Pancreas (tissue), 10 donors: ENCODE measurements at regions not wholly inside any gene's neighbourhood (a gene's known extent, or its start where the extent isn't known, plus 50 kb on each side); places are given as distances from the start of the nearest gene placed in this dataset.
"Not testable (repeated sequence)": the region's sequence is repeated elsewhere in the genome, so short reads cannot be mapped to it uniquely, and the experiment has no call there.

Experiments used
- ATAC-seq, 4 donors: fragments of 200-7000 bp; cut with Tn5 transposase; one replicate each; pipeline versions ENCODE4 v1.8.0 to v1.9.1; 2020; ENCODE audit warnings: mild to moderate bottlenecking in 4 of 4, moderate library complexity in 4 of 4
- DNase-seq, 6 donors: peaks; one replicate each; pipeline ENCODE4 v3.0.0-alpha.2; 2020
- FAIRE-seq: peaks from 2 replicates; lab custom pipeline; 2012; peaks lifted over from hg19 to GRCh38; lab: Jason Lieb, UNC
- H3K27ac ChIP-seq, 4 donors: fragments of 200-600 bp; sonication (generic); 1 replicate in 3 of 4; 2 replicates in 1 of 4; pipeline versions ENCODE4 v1.5.0 to v1.8.0; 2020
- H3K27me3 ChIP-seq, 4 donors: fragments of 200-600 bp; one replicate each; pipeline ENCODE4 v1.8.0; 2021
- H3K36me3 ChIP-seq, 3 donors: fragments of 200-600 bp; sonication (generic) in 1 of 3; one replicate each; pipeline versions ENCODE4 v1.5.0 to v1.8.0; 2020 to 2021
- H3K4me1 ChIP-seq, 3 donors: fragments of 200-600 bp; one replicate each; pipeline ENCODE4 v1.8.0; 2021
- H3K4me3 ChIP-seq, 4 donors: fragments of 200-600 bp; sonication (generic) in 2 of 4; one replicate each; pipeline versions ENCODE4 v1.5.0 to v1.8.0; 2020 to 2021
- H3K9me3 ChIP-seq, 4 donors: fragments of 200-600 bp; one replicate each; pipeline ENCODE4 v1.8.0; 2021
- WGBS, 2 donors: extraction: QIAGEN DNeasy Blood & Tissue Kit; methylation state at CpG; one replicate each; pipeline ENCODE4 v1.1.7; 2013; 5-methylcytosine and 5-hydroxymethylcytosine counted together
- intact Hi-C, 3 donors: fragments of 100-400 bp; cut with DNase I; formaldehyde crosslinking; loops; one replicate each; pipeline versions ENCODE4 v1.11.1 to v1.14.2; 2022
- TF ChIP-seq, protein P1 (sequence below), 4 donors: fragments of 200-600 bp; sonication (generic) in 3 of 4; IDR thresholded peaks; one replicate each; pipeline versions ENCODE4 v1.5.0 to v1.8.0; 2021; ENCODE audit warnings: antibody characterized with exemption in 4 of 4
- donor health status: healthy with polysubstance abuse.
- donor health status: DM: no; HTN: no; CAD: no; lungs with moderate emphysema.
- donor health status: DM: no; HTN: no; CAD: no.
- donor health status: control.
- donor health status: control.
- donor health status: Bipolar disorder and iron deficiency.
- donor health status: DM: yes; HTN: yes; CAD: no.
- donor health status: DM: no; HTN: no; CAD: no.
- donor health status: DM: no; HTN: no; CAD: no.
- donor health status: DM: yes; HTN: yes; CAD: no.

DNA sequence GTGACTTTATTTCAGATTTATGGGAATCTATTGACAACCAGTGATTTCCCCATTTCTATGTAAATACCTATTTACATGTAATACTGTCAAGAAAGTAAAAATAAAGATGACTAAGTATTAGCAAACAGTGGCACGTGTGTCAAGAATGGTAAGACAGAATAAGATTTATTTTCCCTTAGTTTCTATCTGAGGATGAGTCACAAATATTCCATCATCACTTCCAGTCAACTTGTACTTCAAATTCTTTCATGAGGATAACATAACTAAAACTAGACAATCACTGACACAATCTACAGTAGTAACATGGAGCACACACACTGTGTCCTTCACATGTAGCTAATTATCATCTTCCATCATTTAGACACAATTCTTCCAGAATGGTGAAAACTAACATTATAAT is 625.3 kb upstream of the PCDH7 start:
- intact Hi-C loops, result no loop called here
- Histone ChIP-seq H3K4me1 (no peaks in the 10 kb centered on the region), H3K36me3 (no peaks in the 10 kb centered on the region), H3K27me3 (no peaks in the 10 kb centered on the region), H3K9me3 (no peaks in the 10 kb centered on the region), H3K27ac (no peak overlapping the region), H3K4me3 (no peak overlapping the region)
- WGBS, 2 donors, result 41 to 50% methylated on average over 1 of the region's 1 CpG
- no peak for ATAC-seq
- FAIRE-seq, result no peak
- TF ChIP-seq, protein P1, sequence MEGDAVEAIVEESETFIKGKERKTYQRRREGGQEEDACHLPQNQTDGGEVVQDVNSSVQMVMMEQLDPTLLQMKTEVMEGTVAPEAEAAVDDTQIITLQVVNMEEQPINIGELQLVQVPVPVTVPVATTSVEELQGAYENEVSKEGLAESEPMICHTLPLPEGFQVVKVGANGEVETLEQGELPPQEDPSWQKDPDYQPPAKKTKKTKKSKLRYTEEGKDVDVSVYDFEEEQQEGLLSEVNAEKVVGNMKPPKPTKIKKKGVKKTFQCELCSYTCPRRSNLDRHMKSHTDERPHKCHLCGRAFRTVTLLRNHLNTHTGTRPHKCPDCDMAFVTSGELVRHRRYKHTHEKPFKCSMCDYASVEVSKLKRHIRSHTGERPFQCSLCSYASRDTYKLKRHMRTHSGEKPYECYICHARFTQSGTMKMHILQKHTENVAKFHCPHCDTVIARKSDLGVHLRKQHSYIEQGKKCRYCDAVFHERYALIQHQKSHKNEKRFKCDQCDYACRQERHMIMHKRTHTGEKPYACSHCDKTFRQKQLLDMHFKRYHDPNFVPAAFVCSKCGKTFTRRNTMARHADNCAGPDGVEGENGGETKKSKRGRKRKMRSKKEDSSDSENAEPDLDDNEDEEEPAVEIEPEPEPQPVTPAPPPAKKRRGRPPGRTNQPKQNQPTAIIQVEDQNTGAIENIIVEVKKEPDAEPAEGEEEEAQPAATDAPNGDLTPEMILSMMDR (IDR thresholded peaks at IDR 0.05), result no peak
- no peak for DNase-seq

- FAIRE-seq (no peak), DNase-seq (no peak), ATAC-seq (no peak)
- Histone ChIP-seq H3K27ac (no peak overlapping the region), H3K4me1 (no peaks in the 10 kb centered on the region), H3K27me3 (no peaks in the 10 kb centered on the region), H3K4me3 (no peak overlapping the region), H3K36me3 (no peaks in the 10 kb centered on the region), H3K9me3 (no peaks in the 10 kb centered on the region)
- TF ChIP-seq, protein P1 (IDR thresholded peaks at IDR 0.05), result no peak
- intact Hi-C loops, result no loop called here
Measured at GRCh38 chr4:30103455-30103854, 616.7 kb upstream of the PCDH7 start.

GRCh38 chr4:30116401-30116800 is 603.8 kb upstream of the PCDH7 start:
- Histone ChIP-seq H3K27ac (no peak overlapping the region), H3K27me3 (no peaks in the 10 kb centered on the region), H3K9me3 (no peaks in the 10 kb centered on the region), H3K4me3 (no peak overlapping the region), H3K4me1 (no peaks in the 10 kb centered on the region), H3K36me3 (no peaks in the 10 kb centered on the region)
- 52 to 65% methylated on average over 4 of the region's 4 CpGs for WGBS, 2 donors
- TF ChIP-seq, protein P1 (IDR thresholded peaks at IDR 0.05), result no peak
- FAIRE-seq, result no peak
- DNase-seq, result no peak
- intact Hi-C loops, result no loop called here
- no peak for ATAC-seq

DNA sequence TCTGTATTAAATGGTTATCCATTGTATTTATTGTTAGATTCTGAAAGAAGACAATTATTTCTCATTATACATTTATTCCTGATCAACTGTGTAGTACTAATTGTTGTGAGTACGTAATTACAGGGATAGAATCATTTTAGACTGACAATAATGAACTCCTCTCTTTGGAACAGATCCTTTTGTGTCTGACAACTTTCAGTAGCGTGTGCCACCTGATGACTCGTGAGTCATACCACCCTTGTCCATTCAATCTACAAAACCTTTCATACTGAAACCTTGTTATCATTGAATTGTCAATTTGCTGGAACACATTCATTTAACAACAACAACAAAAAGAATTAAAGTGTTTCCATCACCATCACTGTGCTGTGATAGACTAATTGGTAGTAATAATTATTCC is 602.7 kb upstream of the PCDH7 start:
- intact Hi-C loops, result no loop called here
- no peaks in the 10 kb centered on the region for H3K27me3 ChIP-seq
- H3K9me3 ChIP-seq, result no peaks in the 10 kb centered on the region
- no peak for ATAC-seq
- H3K27ac ChIP-seq, result no peak overlapping the region
- no peaks in the 10 kb centered on the region for H3K4me1 ChIP-seq
- DNase-seq, result no peak
- TF ChIP-seq, protein P1 (IDR thresholded peaks at IDR 0.05), result no peak
- WGBS, 2 donors, result 49 to 69% methylated on average over 3 of the region's 3 CpGs
- H3K36me3 ChIP-seq, result no peaks in the 10 kb centered on the region
- no peak overlapping the region for H3K4me3 ChIP-seq
- no peak for FAIRE-seq

DNA sequence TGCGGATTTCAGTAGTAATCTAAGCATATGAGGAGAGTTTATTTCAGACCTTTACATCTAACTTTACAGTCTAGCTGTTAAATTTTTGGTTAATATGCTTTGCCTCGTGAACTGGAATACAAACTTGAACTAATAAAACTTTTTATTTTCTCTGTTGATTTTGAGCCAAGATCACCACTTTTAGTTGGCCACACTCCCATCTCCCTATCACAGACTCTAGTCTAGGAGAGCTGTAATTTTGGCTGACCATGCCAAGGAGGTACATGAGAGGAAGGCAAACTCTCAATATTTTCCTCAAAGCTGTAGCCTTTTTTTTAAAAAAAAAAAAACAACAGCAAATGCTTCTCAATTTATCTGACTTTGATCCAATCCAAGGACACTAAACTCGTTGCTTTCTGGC is 597.5 kb upstream of the PCDH7 start:
- Histone ChIP-seq H3K4me3 (no peak overlapping the region), H3K4me1 (no peaks in the 10 kb centered on the region), H3K9me3 (no peaks in the 10 kb centered on the region), H3K27ac (no peak overlapping the region), H3K36me3 (no peaks in the 10 kb centered on the region), H3K27me3 (no peaks in the 10 kb centered on the region)
- FAIRE-seq, result no peak
- DNase-seq, result no peak
- ATAC-seq, result no peak
- 29 to 48% methylated on average over 3 of the region's 3 CpGs for WGBS, 2 donors
- TF ChIP-seq, protein P1 (IDR thresholded peaks at IDR 0.05), result no peak
- intact Hi-C loops, result no loop called here

DNA sequence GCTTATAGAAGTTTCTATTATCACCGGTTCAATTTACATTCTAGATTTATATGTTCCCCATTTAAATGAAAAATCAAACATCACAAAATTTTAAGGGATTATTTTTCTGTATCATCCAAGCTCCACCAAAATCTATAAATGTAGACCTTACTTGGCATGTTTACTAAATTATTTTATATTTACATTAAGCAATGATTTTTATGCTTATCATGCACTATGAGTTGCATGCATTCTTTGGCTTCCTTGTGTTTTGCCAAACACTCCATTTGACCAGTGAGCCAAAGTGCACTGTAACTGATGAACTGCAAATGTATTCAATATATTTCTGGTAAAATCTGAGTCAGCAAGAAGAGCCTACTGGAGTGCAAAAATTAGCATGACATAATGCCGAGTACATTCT is 595.5 kb upstream of the PCDH7 start:
- H3K4me1 ChIP-seq, H3K9me3 ChIP-seq, H3K4me3 ChIP-seq, ATAC-seq, H3K27me3 ChIP-seq, H3K27ac ChIP-seq, H3K36me3 ChIP-seq, intact Hi-C loops, DNase-seq: not testable (repeated sequence)
- FAIRE-seq, result peak; percentile 37
- 87 to 91% methylated on average over 1 of the region's 2 CpGs for WGBS, 2 donors
